HG03060 (cell line): ENCODE measurements at regions not wholly inside any gene's neighbourhood (a gene's known extent, or its start where the extent isn't known, plus 50 kb on each side); places are given as distances from the start of the nearest gene placed in this dataset.

Experiments used
- ATAC-seq: cut with Tn5 transposase; IDR thresholded peaks from one replicate; pipeline ENCODE4 v1.9.1; 2021; ENCODE audit warnings: low read depth, moderate number of reproducible peaks; ENCODE audit not compliant: unreplicated experiment

- no peak for ATAC-seq
These were observed 105.0 kb upstream of the RASSF8 start for GRCh38 chr12:25853316-25854095.

- ATAC-seq: no peak
These were observed 103.5 kb upstream of the RASSF8 start for GRCh38 chr12:25854991-25855390.

- ATAC-seq: no peak
These were observed 102.8 kb upstream of the RASSF8 start for GRCh38 chr12:25855716-25856115.

- no peak for ATAC-seq
These were observed 98.5 kb upstream of the RASSF8 start for GRCh38 chr12:25859976-25860375.

GRCh38 chr12:25861226-25861625, 97.3 kb upstream of the RASSF8 start:
- no peak for ATAC-seq

- no peak for ATAC-seq
These were observed 93.9 kb upstream of the RASSF8 start for GRCh38 chr12:25864306-25865276.

- ATAC-seq: no peak
These were observed 91.7 kb upstream of the RASSF8 start for GRCh38 chr12:25866586-25867378.

- ATAC-seq: no peak
These were observed 90.3 kb upstream of the RASSF8 start for GRCh38 chr12:25868193-25868592.

GRCh38 chr12:25872137-25872536, 86.3 kb upstream of the RASSF8 start:
- no peak for ATAC-seq

- ATAC-seq: no peak
These were observed 82.8 kb upstream of the RASSF8 start for GRCh38 chr12:25875661-25876060.

- no peak for ATAC-seq
These were observed 82.0 kb upstream of the RASSF8 start for GRCh38 chr12:25876383-25877045.

GRCh38 chr12:25877446-25877845, 81.0 kb upstream of the RASSF8 start:
- ATAC-seq: no peak

GRCh38 chr12:25882266-25882665, 76.2 kb upstream of the RASSF8 start:
- no peak for ATAC-seq

- ATAC-seq: no peak
These were observed 75.2 kb upstream of the RASSF8 start for GRCh38 chr12:25883026-25883916.

GRCh38 chr12:25884024-25884919, 74.2 kb upstream of the RASSF8 start:
- no peak for ATAC-seq

- ATAC-seq: no peak
These were observed 73.6 kb upstream of the RASSF8 start for GRCh38 chr12:25884920-25885234.

- no peak for ATAC-seq
These were observed 72.1 kb upstream of the RASSF8 start for GRCh38 chr12:25886396-25886795.

GRCh38 chr12:25887367-25887766, 71.1 kb upstream of the RASSF8 start:
- ATAC-seq: no peak
